Limb (tissue), 2 donors: ENCODE measurements at regions not wholly inside any gene's neighbourhood (a gene's known extent, or its start where the extent isn't known, plus 50 kb on each side); places are given as distances from the start of the nearest gene placed in this dataset.

ENCODE experiments used
- DNase-seq, 2 donors: peaks; one replicate each; pipeline ENCODE4 v3.0.0-alpha.2; 2016; ENCODE audit errors: extremely low spot score in 2 of 2

- no peak for DNase-seq
Observed at GRCh38 chr7:19448091-19448490, 260.7 kb downstream of the POLR1F start.

- DNase-seq: no peak
Observed at GRCh38 chr7:19442016-19442785, 266.6 kb downstream of the POLR1F start.

- no peak for DNase-seq
Observed at GRCh38 chr7:19439517-19439916, 269.3 kb downstream of the POLR1F start.

- DNase-seq: no peak
Observed at GRCh38 chr7:19437446-19437845, 271.4 kb downstream of the POLR1F start.

GRCh38 chr7:19427944-19428343, 280.9 kb downstream of the POLR1F start:
- DNase-seq: no peak

- DNase-seq: no peak
Observed at GRCh38 chr7:19421861-19422260, 276.6 kb upstream of the FERD3L start.

- no peak for DNase-seq
Observed at GRCh38 chr7:19417231-19417630, 272.0 kb upstream of the FERD3L start.

GRCh38 chr7:19415123-19415522, 269.9 kb upstream of the FERD3L start:
- no peak for DNase-seq

GRCh38 chr7:19413443-19413965, 268.3 kb upstream of the FERD3L start:
- DNase-seq: no peak

GRCh38 chr7:19410691-19411090, 265.5 kb upstream of the FERD3L start:
- no peak for DNase-seq

- DNase-seq: no peak
Observed at GRCh38 chr7:19410106-19410505, 264.9 kb upstream of the FERD3L start.

GRCh38 chr7:19408706-19409220, 263.5 kb upstream of the FERD3L start:
- DNase-seq: no peak

GRCh38 chr7:19407270-19407669, 262.0 kb upstream of the FERD3L start:
- DNase-seq: no peak

- no peak for DNase-seq
Observed at GRCh38 chr7:19405541-19405940, 260.3 kb upstream of the FERD3L start.

- DNase-seq: peak in 1 of 2 donors; percentile 35
Observed at GRCh38 chr7:19404912-19405329, 259.7 kb upstream of the FERD3L start.

GRCh38 chr7:19403691-19404090, 258.5 kb upstream of the FERD3L start:
- DNase-seq: no peak

GRCh38 chr7:19401461-19401860, 256.2 kb upstream of the FERD3L start:
- DNase-seq: no peak

GRCh38 chr7:19400758-19401254, 255.6 kb upstream of the FERD3L start:
- DNase-seq: no peak

- DNase-seq: no peak
Observed at GRCh38 chr7:19397911-19398310, 252.7 kb upstream of the FERD3L start.

GRCh38 chr7:19392246-19392645, 247.0 kb upstream of the FERD3L start:
- DNase-seq: no peak

GRCh38 chr7:19390795-19391194, 245.6 kb upstream of the FERD3L start:
- DNase-seq: no peak

- no peak for DNase-seq
Observed at GRCh38 chr7:19381321-19381720, 236.1 kb upstream of the FERD3L start.

- DNase-seq: no peak
Observed at GRCh38 chr7:19378345-19378714, 233.1 kb upstream of the FERD3L start.
